Progenitor cell of endocrine pancreas (in vitro differentiated cells): ENCODE measurements at regions not wholly inside any gene's neighbourhood (a gene's known extent, or its start where the extent isn't known, plus 50 kb on each side); places are given as distances from the start of the nearest gene placed in this dataset.

ENCODE experiments used
- DNase-seq: peaks from one replicate; pipeline ENCODE4 v3.0.0; 2021; ENCODE audit warnings: low spot score; ENCODE audit not compliant: unreplicated experiment
- H3K27ac Mint-ChIP-seq: 2 replicates; pipeline ENCODE4 v1.8.0; 2021; ENCODE audit warnings: mild to moderate bottlenecking, moderate library complexity, mixed read lengths
- H3K27me3 Mint-ChIP-seq: 2 replicates; pipeline ENCODE4 v1.8.0; 2021; ENCODE audit warnings: mixed read lengths
- H3K36me3 Mint-ChIP-seq: 2 replicates; pipeline ENCODE4 v1.8.0; 2022; ENCODE audit warnings: mixed read lengths; ENCODE audit not compliant: insufficient read depth
- H3K4me1 Mint-ChIP-seq: 2 replicates; pipeline ENCODE4 v1.8.0; 2021; ENCODE audit warnings: low read depth, mixed read lengths
- H3K4me3 Mint-ChIP-seq: 2 replicates; pipeline ENCODE4 v1.8.0; 2021; ENCODE audit warnings: low read depth, mild to moderate bottlenecking, moderate library complexity, mixed read lengths
- H3K9me3 Mint-ChIP-seq: 2 replicates; pipeline ENCODE4 v1.8.0; 2021; ENCODE audit warnings: low read depth, mixed read lengths
- TF ChIP-seq, protein P1 (sequence below): fragments of 200-600 bp; sonication (generic); IDR thresholded peaks from one replicate; pipeline ENCODE4 v1.5.0; 2021; ENCODE audit warnings: antibody characterized with exemption, mild to moderate bottlenecking; ENCODE audit not compliant: unreplicated experiment

DNA sequence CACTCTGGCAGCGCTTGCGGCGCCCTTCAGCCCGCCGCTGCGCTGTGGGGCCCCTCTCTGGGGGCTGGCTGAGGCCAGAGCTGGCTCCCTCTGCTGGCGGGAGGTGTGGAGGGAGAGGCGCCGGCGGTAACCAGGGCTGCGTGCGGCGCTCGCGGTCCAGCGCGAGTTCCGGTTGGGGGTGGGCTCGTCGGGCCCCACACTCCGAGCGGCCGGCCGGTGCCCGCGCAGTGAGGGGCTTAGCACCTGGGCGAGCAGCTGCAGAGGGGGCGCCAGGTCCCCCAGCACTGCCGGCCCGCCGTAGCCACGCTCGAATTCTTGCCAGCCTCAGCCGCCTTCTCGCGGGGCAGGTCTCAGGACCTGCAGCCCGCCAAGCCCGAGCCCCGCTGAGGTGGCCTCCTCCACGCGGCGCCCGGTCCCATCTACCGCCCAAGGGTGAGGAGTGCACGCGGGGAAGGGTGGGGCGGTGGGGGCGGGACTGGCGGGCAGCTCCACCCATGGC, 879.0 kb upstream of the SLITRK5 start:
- no peaks in the 10 kb centered on the region for H3K27me3 Mint-ChIP-seq
- no peak overlapping the region for H3K4me3 Mint-ChIP-seq
- H3K27ac Mint-ChIP-seq = no peak overlapping the region
- H3K36me3 Mint-ChIP-seq = peaks cover 2% of the 10 kb centered on the region
- TF ChIP-seq, protein P1, sequence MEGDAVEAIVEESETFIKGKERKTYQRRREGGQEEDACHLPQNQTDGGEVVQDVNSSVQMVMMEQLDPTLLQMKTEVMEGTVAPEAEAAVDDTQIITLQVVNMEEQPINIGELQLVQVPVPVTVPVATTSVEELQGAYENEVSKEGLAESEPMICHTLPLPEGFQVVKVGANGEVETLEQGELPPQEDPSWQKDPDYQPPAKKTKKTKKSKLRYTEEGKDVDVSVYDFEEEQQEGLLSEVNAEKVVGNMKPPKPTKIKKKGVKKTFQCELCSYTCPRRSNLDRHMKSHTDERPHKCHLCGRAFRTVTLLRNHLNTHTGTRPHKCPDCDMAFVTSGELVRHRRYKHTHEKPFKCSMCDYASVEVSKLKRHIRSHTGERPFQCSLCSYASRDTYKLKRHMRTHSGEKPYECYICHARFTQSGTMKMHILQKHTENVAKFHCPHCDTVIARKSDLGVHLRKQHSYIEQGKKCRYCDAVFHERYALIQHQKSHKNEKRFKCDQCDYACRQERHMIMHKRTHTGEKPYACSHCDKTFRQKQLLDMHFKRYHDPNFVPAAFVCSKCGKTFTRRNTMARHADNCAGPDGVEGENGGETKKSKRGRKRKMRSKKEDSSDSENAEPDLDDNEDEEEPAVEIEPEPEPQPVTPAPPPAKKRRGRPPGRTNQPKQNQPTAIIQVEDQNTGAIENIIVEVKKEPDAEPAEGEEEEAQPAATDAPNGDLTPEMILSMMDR = no peak
- H3K4me1 Mint-ChIP-seq = no peaks in the 10 kb centered on the region
- H3K9me3 Mint-ChIP-seq = peaks cover 6% of the 10 kb centered on the region
- no peak for DNase-seq

DNA sequence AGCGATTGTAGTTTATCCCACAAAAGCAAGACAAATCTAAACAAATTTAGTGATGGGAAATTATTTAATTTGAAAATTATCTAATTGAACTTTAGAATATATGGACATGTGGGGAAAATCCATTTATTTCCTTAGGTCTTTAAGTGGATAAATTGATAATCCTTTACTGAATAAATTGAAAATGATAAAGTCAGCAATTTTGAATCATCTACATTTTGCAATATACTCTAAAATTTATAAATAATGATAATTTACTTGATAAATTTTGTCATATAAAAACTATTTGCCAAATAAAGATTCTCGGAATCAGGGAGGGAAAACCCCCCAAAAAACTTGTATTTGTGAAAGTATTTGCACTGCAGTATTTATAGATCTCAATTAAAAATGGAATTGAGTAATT, 875.3 kb upstream of the SLITRK5 start:
- Mint-ChIP-seq H3K4me1 (no peaks in the 10 kb centered on the region), H3K36me3 (peaks cover 2% of the 10 kb centered on the region), H3K27ac (no peak overlapping the region), H3K4me3 (no peak overlapping the region), H3K9me3 (peaks cover 10% of the 10 kb centered on the region), H3K27me3 (no peaks in the 10 kb centered on the region)
- TF ChIP-seq, protein P1 = no peak
- no peak for DNase-seq

DNA sequence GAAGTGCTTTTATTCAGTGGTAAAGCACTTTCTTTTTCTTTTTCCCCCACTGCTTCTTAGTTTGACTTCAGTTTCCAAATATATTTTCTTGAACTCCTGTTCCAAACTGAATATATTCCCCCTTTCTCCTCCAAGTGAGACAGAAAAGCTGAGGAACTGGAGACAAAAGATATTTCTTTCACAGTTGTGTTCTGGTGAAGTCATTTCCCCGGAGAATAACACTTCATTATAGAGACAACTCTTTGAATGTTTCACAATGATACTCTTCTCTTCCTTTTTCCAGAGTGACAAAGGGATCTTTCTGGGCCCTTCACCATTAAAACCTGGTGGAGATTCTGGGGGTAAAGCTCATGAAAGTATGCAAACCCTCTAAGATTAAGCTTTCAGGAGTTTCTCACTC, 860.8 kb upstream of the SLITRK5 start:
- Mint-ChIP-seq H3K4me3 (no peak overlapping the region), H3K27me3 (no peaks in the 10 kb centered on the region), H3K27ac (no peak overlapping the region), H3K4me1 (peaks cover 3% of the 10 kb centered on the region), H3K36me3 (no peaks in the 10 kb centered on the region), H3K9me3 (peaks cover 4% of the 10 kb centered on the region)
- no peak for DNase-seq
- TF ChIP-seq, protein P1 = no peak

DNA sequence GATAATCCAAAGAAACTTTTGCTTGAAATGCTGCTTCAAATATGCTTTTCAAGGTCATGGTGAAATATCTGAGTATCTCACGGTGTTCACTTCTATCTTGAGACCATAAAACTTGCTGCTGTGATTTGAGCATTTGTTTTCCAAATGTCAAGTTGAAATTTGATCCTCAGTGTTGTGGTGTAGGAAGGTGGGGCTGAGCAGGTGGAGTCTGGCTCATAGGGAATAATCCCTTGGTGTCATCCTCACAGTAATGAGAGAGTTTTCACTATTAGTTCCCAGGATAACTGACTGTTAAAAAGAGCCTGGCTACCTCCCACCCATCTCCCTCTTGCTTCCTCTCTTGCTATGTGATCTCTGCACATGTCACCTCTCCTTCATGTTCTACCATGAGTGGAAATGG, 858.0 kb upstream of the SLITRK5 start:
- Mint-ChIP-seq H3K4me1 (peaks cover 3% of the 10 kb centered on the region), H3K27ac (no peak overlapping the region), H3K9me3 (peaks cover 4% of the 10 kb centered on the region), H3K27me3 (no peaks in the 10 kb centered on the region), H3K4me3 (no peak overlapping the region), H3K36me3 (no peaks in the 10 kb centered on the region)
- DNase-seq = no peak
- TF ChIP-seq, protein P1 = no peak

DNA sequence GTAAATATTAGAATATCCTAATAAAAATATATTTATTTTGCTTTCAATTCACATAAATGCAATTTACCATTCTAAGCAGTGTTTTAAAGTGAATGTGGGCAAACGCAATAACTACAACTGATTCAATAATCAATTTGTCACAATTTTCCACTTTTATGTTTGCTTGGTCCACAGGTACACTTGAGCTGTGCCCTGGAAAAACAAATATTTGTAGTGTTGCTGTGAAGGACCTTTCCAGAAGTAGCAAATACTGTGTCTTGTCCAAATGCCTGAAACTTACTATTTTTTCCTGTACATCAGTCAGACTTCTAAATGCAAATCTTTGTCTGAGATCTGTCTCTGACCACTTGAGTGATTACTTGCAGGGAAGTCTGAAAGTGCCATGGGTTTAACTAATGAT, 845.8 kb upstream of the SLITRK5 start:
- peaks cover 2% of the 10 kb centered on the region for H3K9me3 Mint-ChIP-seq
- H3K27me3 Mint-ChIP-seq = no peaks in the 10 kb centered on the region
- no peak for DNase-seq
- H3K36me3 Mint-ChIP-seq = no peaks in the 10 kb centered on the region
- peaks cover 33% of the 10 kb centered on the region for H3K4me1 Mint-ChIP-seq
- peak overlapping the region; percentile 35 for H3K27ac Mint-ChIP-seq
- no peak overlapping the region for H3K4me3 Mint-ChIP-seq
- TF ChIP-seq, protein P1 = no peak
